NCI-H82 (cell line): ENCODE measurements at regions not wholly inside any gene's neighbourhood (a gene's known extent, or its start where the extent isn't known, plus 50 kb on each side); places are given as distances from the start of the nearest gene placed in this dataset.
A peak's percentile ranks its signal among the peaks of the same experiment; 100 is the strongest.
"Not testable (repeated sequence)": the region's sequence is repeated elsewhere in the genome, so short reads cannot be mapped to it uniquely, and the experiment has no call there.

Experiments
- DNase-seq: peaks from one replicate; lab custom pipeline; 2025; lab: John Stamatoyannopoulos, UW

GRCh38 chr3:137820366-137820765, 56.3 kb downstream of the SOX14 start:
- DNase-seq, result no peak

- no peak for DNase-seq
These were observed 71.0 kb downstream of the SOX14 start for GRCh38 chr3:137835096-137835495.

- DNase-seq, result peak; percentile 84
These were observed 81.1 kb downstream of the SOX14 start for GRCh38 chr3:137845194-137845593.

- peak; percentile 73 for DNase-seq
These were observed 81.6 kb downstream of the SOX14 start for GRCh38 chr3:137845666-137846065.

DNA sequence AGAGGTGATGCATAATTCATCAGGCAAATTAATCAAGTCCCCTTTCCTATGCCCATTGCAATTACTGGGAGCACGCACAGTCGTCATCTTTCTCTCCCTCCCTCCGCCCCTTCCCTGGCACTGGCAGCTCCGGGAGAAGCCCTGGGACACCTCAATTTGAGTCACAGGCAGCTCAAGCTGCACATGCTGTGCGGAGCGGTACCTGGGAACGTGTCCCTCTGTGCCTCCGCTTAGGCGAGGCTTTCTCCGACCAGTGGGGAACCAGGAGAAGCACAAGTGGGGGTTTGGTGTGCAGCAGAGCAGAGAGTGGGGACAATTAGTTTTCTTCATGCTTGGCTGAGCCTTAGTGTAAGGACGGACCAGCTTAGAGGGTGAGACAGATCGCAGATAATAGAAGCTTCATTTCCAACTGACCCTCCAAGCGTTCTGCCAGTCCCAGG, 88.3 kb downstream of the SOX14 start:
- no peak for DNase-seq

GRCh38 chr3:137854533-137855261, 90.6 kb downstream of the SOX14 start:
- no peak for DNase-seq

DNA sequence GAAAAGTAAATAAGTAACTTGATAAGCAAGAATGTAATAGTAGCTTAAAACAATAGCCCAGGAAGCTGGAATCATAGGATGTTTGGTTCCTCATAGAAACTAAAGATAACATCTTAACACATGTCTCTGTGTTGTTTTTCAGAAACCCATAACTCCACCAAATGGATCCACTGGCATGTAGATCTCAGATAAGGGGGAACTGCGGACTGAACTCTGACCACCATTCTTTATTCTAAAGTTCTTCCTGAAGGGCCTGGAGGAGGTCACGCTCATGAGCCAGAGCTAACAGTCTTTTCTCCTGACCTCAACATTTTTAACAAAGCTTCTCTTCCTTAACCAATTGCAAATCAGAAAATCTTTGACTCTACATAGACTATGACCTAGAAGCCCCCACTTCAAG, 101.9 kb downstream of the SOX14 start:
- DNase-seq, result no peak

- DNase-seq, result no peak
These were observed 102.8 kb downstream of the SOX14 start for GRCh38 chr3:137866933-137867332.

- no peak for DNase-seq
These were observed 103.5 kb downstream of the SOX14 start for GRCh38 chr3:137867611-137868010.

- no peak for DNase-seq
These were observed 104.9 kb downstream of the SOX14 start for GRCh38 chr3:137869022-137869421.

DNA sequence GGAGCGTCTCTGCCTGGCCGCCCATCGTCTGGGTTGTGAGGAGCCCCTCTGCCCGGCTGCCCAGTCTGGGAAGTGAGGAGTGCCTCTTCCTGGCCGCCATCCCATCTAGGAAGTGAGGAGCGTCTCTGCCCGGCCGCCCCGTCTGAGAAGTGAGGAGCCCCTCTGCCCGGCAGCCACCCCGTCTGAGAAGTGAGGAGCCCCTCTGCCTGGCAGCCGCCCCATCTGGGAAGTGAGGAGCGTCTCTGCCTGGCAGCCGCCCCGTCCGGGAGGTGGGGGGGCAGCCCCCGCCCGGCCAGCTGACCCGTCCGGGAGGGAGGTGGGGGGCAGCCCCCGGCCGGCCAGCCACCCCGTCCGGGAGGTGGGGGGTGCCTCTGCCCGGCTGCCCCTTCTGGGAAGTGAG, 108.5 kb downstream of the SOX14 start:
- not testable (repeated sequence) for DNase-seq

GRCh38 chr3:137896842-137897241, 113.1 kb upstream of the CLDN18 start:
- not testable (repeated sequence) for DNase-seq

DNA sequence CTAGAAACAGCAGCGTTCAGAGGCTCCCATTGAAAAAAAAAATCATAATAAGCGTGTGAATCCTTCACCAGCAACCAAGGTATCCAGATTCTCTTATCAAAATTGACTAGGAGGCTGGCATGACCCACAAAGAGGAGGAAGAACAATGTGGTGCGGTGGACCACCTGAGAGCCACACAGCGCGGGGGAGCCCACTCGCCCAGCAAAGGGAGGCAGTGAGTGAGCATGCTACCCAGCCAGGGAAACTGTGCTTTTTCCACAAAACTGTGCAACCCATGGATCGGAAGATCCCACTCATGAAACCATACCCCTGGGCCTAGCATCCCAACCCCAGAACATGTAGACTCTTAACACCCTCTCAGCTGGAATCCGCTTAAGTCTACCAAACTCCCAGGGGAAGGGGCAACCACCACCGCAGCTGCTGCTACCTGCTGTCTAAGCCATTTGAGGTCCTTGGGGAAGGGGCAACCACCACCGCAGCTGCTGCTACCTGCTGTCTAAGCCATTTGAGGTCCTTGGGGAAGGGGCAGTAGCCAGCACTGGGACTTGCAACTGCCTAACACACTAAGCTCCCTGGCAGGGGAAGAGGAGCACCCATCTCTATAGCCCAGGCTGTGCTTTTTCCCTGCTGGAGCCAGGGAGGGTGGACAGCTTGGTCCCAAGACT, 102.8 kb upstream of the CLDN18 start:
- peak; percentile 95 for DNase-seq

- DNase-seq, result no peak
These were observed 85.3 kb upstream of the CLDN18 start for GRCh38 chr3:137924628-137925027.

- DNase-seq, result no peak
These were observed 84.9 kb upstream of the CLDN18 start for GRCh38 chr3:137925080-137925479.

DNA sequence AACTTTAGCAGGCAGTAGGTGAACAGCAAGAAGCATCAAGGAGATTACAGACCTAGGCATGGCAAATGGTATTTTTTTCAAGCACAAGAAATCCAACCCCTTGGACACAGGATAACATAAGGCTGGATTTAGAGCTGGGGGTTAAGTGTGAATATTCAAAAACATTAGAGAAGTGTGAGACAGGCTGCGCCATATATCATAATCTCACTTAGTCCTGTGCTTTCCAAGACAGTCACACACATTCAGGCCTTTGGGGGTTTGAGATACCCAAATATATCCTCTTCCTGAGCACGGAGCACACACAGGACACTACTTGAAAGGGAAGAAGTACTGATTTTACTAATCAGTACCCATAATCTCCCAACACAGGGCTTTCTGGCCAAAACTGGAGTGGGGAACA, 83.0 kb upstream of the CLDN18 start:
- no peak for DNase-seq

DNA sequence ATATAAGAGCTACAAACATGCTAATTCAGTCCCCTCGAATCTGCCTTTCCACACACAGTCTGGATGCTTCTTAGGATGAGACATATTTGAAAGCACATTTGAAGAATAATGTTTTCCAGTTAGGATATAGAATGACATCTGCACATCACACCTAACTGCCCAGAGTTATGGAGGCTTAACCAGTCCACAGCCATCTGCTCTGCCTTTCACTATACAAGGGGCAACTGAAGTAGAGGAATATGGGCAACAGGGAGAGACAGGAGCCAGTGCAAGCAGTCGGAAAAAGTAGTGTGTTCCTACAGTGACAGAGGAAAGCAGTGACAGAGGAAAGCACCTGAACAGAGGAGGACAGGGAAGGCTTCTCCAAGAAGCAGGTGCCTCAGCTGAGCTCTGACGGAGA, 79.0 kb upstream of the CLDN18 start:
- DNase-seq, result peak; percentile 61

DNA sequence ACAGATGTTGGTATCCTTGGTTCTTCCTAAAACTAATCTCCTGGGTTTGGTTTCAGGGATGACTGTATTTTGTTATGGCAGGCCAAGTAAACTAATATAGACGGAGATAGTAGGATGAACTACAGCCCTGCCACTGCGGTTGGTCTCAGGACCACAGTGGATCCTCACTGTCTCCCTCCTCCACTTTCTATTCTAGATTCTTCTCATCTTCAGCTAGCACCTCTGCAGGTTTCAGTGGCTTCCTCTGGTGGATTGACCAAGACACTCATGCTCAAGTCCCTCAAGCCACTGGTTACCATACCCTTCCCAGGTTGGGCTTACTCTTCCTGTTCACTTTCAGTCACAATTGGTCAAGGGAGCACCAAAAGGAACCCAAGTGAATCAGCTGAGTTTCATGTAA, 71.1 kb upstream of the CLDN18 start:
- DNase-seq, result no peak

DNA sequence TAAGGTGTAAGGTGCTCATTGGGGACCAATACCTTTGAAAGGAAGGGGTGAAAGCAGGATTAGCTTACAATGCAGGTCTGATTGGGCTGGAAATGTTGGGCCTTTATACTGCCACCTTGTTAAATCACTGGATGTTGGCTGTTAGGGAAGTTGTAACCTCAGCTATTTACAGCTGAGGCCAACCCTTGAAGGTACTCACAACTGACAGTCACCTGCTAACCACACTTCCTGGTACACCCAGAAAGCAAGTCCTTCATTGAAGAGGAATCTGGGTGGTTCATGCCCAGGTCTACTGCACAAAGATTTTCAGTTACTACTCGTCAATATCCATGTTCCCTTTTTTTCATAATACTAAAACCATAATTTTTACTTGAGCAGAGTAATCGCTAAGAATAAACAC, 65.4 kb upstream of the CLDN18 start:
- DNase-seq, result no peak

- peak; percentile 94 for DNase-seq
These were observed 63.5 kb upstream of the CLDN18 start for GRCh38 chr3:137946356-137946973.

DNA sequence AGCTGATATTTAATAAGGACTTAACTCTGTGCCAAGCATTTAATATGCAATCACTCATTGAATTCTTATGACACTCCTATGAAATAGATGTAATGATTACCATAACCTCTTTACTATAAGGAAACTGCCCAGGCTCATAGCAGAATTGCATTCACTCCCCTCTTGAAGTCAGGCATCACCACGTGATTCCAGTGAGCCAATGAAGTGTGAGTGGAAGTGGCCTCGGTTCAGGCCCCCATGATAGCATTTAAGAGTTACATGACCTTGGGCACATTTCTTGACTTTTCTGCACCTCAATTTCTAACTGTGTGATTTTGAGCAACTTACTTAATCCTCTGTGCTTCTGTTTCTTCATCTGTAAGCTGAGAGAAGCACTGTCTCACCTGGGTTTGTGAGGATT, 62.8 kb upstream of the CLDN18 start:
- no peak for DNase-seq

GRCh38 chr3:137948400-137949072, 61.4 kb upstream of the CLDN18 start:
- no peak for DNase-seq

- DNase-seq, result no peak
These were observed 51.3 kb upstream of the CLDN18 start for GRCh38 chr3:137958636-137959035.
